Ishikawa (cell line): ENCODE measurements at regions not wholly inside any gene's neighbourhood (a gene's known extent, or its start where the extent isn't known, plus 50 kb on each side); places are given as distances from the start of the nearest gene placed in this dataset.

Source experiments
- TAF1 ChIP-seq: IDR thresholded peaks from 2 replicates; pipeline ENCODE4 v1.6.1; 2012; ENCODE audit warnings: low read depth, mild to moderate bottlenecking
- TF ChIP-seq, protein P1 (sequence below): IDR thresholded peaks from 2 replicates; pipeline ENCODE4 v1.6.1; 2012; ENCODE audit warnings: low read depth, mild to moderate bottlenecking

DNA sequence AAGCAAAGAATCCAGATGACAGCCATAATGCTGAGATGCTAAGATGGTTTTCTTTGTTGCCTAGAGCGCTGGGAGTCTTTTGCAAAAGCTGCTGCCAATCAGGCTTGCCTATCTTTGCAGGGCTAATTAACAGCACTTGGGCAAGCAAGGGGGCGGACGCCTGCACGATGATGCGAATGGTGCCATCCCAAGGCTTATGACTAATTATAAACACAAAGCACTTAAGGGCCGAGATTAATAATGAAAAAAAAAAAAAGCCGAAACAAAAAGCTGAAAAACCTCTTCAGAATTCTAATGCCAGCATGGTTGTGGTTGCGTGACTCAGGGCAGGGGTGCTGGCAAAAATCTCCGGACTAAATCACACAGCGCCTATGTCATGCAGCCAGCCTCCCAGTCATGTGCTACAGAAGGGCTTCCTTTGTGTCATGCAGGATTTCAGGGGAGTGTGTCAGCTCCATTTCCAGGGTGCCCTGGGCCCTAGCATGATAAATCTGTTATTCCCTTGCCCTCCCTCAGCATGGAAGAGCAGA, 185.0 kb upstream of the ANKRD28 start:
- TF ChIP-seq, protein P1, sequence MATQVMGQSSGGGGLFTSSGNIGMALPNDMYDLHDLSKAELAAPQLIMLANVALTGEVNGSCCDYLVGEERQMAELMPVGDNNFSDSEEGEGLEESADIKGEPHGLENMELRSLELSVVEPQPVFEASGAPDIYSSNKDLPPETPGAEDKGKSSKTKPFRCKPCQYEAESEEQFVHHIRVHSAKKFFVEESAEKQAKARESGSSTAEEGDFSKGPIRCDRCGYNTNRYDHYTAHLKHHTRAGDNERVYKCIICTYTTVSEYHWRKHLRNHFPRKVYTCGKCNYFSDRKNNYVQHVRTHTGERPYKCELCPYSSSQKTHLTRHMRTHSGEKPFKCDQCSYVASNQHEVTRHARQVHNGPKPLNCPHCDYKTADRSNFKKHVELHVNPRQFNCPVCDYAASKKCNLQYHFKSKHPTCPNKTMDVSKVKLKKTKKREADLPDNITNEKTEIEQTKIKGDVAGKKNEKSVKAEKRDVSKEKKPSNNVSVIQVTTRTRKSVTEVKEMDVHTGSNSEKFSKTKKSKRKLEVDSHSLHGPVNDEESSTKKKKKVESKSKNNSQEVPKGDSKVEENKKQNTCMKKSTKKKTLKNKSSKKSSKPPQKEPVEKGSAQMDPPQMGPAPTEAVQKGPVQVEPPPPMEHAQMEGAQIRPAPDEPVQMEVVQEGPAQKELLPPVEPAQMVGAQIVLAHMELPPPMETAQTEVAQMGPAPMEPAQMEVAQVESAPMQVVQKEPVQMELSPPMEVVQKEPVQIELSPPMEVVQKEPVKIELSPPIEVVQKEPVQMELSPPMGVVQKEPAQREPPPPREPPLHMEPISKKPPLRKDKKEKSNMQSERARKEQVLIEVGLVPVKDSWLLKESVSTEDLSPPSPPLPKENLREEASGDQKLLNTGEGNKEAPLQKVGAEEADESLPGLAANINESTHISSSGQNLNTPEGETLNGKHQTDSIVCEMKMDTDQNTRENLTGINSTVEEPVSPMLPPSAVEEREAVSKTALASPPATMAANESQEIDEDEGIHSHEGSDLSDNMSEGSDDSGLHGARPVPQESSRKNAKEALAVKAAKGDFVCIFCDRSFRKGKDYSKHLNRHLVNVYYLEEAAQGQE, result no peak
- no peak for TF ChIP-seq TAF1
